ENCODE measurements at regions not wholly inside any gene's neighbourhood (a gene's known extent, or its start where the extent isn't known, plus 50 kb on each side); places are given as distances from the start of the nearest gene placed in this dataset.

GRCh38 chr11:30171661-30172060 is 59.2 kb upstream of the FSHB start:
- no peaks in the 10 kb centered on the region for H4K20me1 ChIP-seq (replicated peaks; ENCODE audit: control insufficient read depth, extremely low read depth, insufficient read depth, low read length)
- no TSS peak for BruUV-seq (replicated peaks)
- no peaks in the 10 kb centered on the region for H3K36me3 ChIP-seq (ENCODE audit: control insufficient read depth in 2 of 2, extremely low read depth in 1 of 2, insufficient read depth in 2 of 2, low read length in 2 of 2)
- DNase-seq (ENCODE audit: low read depth, low spot score) (no peak), FAIRE-seq (no peak)
- no peak overlapping the region for H3K4me3 ChIP-seq (replicated peaks in 1 of 3; ENCODE audit: insufficient read depth in 1 of 3, low read depth in 1 of 3, low read length in 3 of 3)
- H2AFZ ChIP-seq (ENCODE audit: low read depth, low read length) = no peak overlapping the region
- POLR2A ChIA-PET = no interaction called here
- H3K9me1 ChIP-seq (replicated peaks; ENCODE audit: control insufficient read depth, extremely low read depth, insufficient read depth, low read length) = no peaks in the 10 kb centered on the region
- no peak for TF ChIP-seq EZH2 (IDR thresholded peaks at IDR 0.05; ENCODE audit: borderline replicate concordance, low read depth, low read length, severe bottlenecking)
- no peak for TF ChIP-seq GATA2 (IDR thresholded peaks at IDR 0.05; ENCODE audit: insufficient read depth, insufficient read length, low read depth, low read length)
- no peak for TF ChIP-seq MAX (IDR thresholded peaks at IDR 0.05; ENCODE audit: insufficient read depth, insufficient read length)
- TF ChIP-seq FOS (IDR thresholded peaks at IDR 0.05; ENCODE audit: borderline replicate concordance, insufficient read depth, low read length) = no peak
- no peak for TF ChIP-seq MYC (IDR thresholded peaks at IDR 0.05; ENCODE audit: low read depth, low read length)
- TF ChIP-seq POLR2A (IDR thresholded peaks at IDR 0.05; ENCODE audit: low read depth, low read length) = no peak
- TF ChIP-seq, protein P1, sequence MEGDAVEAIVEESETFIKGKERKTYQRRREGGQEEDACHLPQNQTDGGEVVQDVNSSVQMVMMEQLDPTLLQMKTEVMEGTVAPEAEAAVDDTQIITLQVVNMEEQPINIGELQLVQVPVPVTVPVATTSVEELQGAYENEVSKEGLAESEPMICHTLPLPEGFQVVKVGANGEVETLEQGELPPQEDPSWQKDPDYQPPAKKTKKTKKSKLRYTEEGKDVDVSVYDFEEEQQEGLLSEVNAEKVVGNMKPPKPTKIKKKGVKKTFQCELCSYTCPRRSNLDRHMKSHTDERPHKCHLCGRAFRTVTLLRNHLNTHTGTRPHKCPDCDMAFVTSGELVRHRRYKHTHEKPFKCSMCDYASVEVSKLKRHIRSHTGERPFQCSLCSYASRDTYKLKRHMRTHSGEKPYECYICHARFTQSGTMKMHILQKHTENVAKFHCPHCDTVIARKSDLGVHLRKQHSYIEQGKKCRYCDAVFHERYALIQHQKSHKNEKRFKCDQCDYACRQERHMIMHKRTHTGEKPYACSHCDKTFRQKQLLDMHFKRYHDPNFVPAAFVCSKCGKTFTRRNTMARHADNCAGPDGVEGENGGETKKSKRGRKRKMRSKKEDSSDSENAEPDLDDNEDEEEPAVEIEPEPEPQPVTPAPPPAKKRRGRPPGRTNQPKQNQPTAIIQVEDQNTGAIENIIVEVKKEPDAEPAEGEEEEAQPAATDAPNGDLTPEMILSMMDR (IDR thresholded peaks at IDR 0.05; ENCODE audit: extremely low read depth in 1 of 2, insufficient read depth in 1 of 2, low read depth in 1 of 2, low read length in 2 of 2) = no peak
- no peak for TF ChIP-seq JUN (IDR thresholded peaks at IDR 0.05; ENCODE audit: borderline replicate concordance, insufficient read depth, insufficient read length, low read depth)
- no peak for TF ChIP-seq POLR2AphosphoS5 (IDR thresholded peaks at IDR 0.05; ENCODE audit: insufficient read depth, low read depth, low read length)
- H3K9ac ChIP-seq (replicated peaks; ENCODE audit: extremely low read depth, insufficient read depth, low read length) = no peak overlapping the region
- no peak overlapping the region for H3K4me2 ChIP-seq (ENCODE audit: insufficient read depth, low read length)
- dilution Hi-C loops (cut with MboI; ENCODE audit: extremely low pct_ligation_motif_present, low sequenced_read_pairs) = no loop called here
- no peaks in the 10 kb centered on the region for H3K9me3 ChIP-seq (replicated peaks; ENCODE audit: control insufficient read depth, insufficient read depth, low read length)
- no peaks in the 10 kb centered on the region for H3K4me1 ChIP-seq (ENCODE audit: control insufficient read depth, extremely low read depth, insufficient read depth, low read length)
- intact Hi-C loops (cut with micrococcal nuclease) = no loop called here
- no peak overlapping the region for H3K27ac ChIP-seq (ENCODE audit: insufficient read depth, low read depth, low read length)
- CTCF ChIA-PET = interaction anchor here (1.2 to 3.5 kb wide), 2 partner anchors 25 to 28 kb away, joined by 4 to 13 read pairs; no protein-coding TSS in a partner anchor
- no peaks in the 10 kb centered on the region for H3K27me3 ChIP-seq (ENCODE audit: control insufficient read depth in 2 of 2, insufficient read depth in 2 of 2, low read length in 2 of 2)
- H3K79me2 ChIP-seq (ENCODE audit: control insufficient read depth, insufficient read depth, low read length) = no peaks in the 10 kb centered on the region
